DMS153 (cell line): ENCODE measurements at regions not wholly inside any gene's neighbourhood (a gene's known extent, or its start where the extent isn't known, plus 50 kb on each side); places are given as distances from the start of the nearest gene placed in this dataset.
"Not testable (repeated sequence)": the region's sequence is repeated elsewhere in the genome, so short reads cannot be mapped to it uniquely, and the experiment has no call there.

Source experiments
- DNase-seq: peaks from one replicate; lab custom pipeline; 2025; lab: John Stamatoyannopoulos, UW

- DNase-seq = no peak
Observed at GRCh38 chr5:35561396-35561795, 56.3 kb upstream of the SPEF2 start.

DNA sequence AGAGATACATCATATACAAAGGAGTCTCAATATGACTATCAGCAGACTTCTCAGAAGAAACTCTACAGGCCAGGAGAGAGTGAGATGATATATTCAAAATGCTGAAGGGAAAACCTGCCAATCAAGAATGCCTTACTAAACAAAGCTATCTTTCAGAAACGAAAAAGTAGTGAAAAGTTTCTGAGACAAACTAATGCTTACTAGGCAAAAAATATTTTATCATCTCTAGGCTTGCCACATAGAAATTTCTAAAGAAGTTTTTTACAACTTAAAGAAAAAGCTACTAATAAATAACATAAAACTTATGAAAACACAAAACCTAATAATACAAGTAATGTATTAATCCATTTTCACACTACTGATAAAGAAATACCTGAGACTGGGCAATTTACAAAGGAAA is 59.9 kb upstream of the SPEF2 start:
- DNase-seq = no peak

DNA sequence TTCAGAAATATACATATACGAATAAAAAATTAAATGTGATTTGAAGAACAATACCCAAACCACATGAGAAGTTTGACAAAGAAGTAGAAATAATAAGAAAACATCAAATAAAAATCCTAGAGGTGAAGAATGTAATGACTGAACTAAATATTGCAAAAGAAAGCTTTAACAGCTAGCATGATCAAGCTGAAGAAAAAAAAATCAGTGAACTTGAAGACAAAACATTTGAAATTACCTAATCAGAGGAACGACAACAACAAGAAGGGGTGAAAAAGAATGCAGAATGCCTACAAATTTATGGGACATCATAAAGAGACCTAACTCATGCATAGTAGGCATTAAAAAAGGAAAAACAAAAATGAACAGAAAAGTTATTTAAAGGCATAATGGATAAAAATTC is 60.5 kb upstream of the SPEF2 start:
- DNase-seq = no peak

DNA sequence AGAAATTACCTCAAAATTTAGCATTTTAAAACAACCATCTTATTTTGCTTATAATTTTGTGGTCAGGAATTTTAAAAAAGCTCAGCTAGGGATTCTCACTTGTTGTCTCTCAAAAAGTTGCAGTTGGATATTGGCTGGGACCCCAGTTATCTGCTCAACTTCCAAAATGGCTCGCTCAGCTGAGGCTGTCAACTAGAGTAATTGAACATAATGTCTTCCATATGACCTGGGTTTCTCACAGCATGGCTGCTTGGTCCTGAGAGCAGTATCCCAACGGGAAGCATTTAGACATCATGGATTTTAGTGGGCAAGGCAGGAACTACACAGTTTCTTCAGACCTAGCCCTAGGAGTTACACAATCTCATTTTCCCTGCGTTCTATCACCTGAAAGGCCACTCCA is 63.6 kb upstream of the SPEF2 start:
- DNase-seq = no peak

DNA sequence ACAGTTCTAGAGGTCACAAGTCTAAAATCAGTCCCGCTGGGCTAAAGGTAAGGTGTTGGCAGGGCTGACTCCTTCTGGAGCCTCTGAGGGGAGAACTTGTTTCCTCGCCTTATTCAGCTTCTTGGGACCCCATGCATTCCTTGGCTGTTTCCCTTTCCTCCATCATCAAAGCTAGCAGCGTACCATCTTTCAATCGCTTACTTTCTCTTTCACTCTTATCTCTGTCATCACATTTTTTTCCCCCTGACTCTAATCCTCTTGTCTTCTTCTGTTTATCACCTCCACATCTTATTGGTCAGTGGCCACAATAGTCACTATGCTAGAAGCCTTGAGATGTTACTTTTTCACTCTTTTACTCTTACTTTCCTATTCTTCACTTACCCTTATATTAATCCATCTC is 72.5 kb upstream of the SPEF2 start:
- DNase-seq = no peak

DNA sequence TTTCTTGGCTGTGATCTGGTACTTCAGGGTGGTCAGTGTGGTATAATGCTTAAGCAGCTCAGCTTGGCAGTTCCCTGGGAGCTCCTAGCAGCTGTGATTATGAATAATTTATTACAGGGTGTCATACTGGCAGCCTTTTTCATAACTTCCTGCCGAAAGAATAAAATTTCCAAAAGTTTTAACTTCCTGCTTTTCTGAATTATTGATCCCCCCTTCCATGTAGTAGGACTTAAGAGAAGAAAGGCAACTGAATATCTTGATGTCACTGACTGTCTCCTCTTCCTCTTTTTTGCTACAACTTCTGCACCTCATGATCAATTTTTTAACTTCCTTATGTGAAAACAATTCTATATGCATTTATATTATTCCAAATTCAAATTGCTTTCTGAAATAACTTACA is 74.3 kb upstream of the SPEF2 start:
- DNase-seq = no peak

DNA sequence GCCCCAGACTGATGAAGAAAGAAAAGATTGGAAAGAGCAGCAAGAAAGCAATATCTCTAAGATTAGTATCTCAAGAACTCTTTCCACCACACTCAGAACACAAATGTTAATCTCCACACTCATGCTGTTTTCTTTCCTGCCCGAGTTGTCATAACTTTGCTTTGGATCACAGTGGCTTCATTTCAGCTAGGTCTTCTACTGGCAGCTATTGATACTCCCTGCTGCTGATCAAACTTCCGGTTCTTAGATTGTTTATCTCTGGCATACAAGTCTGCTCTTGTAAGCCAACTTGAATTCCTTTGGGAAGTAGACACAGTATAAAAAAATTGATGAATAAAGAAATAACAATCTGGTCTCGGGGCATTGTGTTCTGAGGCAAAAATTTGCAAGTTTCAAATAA is 77.7 kb upstream of the SPEF2 start:
- DNase-seq = no peak

GRCh38 chr5:35538198-35538931 is 79.3 kb upstream of the SPEF2 start:
- DNase-seq = no peak

DNA sequence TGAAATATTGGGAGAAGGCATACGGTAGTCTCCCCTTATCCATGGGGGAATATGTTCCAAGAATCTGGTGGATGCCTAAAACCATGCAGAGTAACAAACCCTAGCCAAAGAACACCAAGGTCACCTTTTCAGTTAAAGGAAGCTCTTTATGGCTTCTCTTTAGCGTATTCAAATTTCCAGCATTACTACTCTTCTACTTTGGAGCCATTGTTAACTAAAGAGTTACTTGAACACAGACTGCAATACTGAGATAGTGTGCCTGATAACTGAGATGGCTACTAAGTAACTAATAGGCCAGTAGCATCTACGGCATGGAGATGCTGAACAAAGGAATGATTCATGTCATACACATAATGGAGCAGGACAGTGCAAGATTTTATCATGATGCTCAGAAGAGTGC is 84.5 kb upstream of the SPEF2 start:
- DNase-seq = no peak

DNA sequence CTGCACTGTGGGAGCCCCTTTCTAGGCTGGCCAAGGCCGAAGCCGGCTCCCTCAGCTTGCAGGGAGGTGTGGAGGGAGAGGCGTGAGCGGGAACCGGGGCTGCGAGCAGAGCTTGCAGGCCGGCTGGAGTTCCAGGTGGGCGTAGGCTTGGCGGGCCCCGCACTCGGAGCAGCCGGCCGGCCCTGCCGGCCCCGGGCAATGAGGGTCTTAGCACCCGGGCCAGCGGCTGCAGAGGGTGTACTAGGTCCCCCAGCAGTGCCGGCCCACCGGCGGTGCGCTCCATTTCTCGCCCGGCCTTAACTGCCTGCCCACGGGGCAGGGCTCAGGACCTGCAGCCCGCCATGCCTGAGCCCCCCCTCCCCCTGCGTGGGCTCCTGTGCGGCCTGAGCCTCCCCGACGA is 86.1 kb upstream of the SPEF2 start:
- DNase-seq = not testable (repeated sequence)

GRCh38 chr5:35518104-35518503 is 99.6 kb upstream of the SPEF2 start:
- no peak for DNase-seq

DNA sequence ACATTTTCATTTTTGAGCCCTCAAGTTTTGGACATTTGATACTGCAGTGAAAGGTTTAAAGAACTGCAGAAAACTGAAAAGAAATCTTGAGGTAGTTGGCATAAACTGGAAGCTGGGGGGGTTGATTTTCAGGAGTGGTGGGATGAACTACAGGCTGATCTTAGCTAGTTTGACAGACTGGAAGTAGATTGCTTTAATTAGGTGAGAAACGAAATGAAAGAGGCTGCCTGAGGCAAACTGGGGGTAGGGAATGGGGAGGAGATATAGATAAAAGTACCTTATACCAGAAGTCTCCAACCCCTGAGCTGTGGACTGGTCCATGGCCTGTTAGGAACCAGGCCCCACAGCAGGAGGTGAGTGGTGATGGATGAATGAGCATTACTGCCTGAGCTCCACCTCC is 101.4 kb upstream of the SPEF2 start:
- DNase-seq = no peak

DNA sequence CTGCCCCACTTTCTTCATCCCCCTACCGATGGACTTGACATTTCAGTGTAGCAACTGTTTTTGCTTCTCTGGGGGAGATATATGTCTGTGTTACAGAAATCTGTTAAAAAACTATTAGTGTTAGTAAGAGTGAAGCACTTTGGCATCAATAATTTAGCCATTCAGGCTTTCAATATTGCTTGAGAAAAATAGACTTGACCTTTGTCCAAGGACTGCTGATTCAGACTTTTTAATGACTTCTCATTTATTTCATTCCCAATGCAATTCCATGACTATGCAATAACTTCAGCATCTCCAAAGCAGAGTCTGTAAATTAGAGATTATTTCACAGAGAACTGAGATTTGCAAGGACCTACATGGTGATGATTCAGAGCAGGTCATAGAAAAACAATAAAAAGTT is 104.1 kb upstream of the SPEF2 start:
- no peak for DNase-seq

GRCh38 chr5:35502206-35502605 is 115.5 kb upstream of the SPEF2 start:
- no peak for DNase-seq

DNA sequence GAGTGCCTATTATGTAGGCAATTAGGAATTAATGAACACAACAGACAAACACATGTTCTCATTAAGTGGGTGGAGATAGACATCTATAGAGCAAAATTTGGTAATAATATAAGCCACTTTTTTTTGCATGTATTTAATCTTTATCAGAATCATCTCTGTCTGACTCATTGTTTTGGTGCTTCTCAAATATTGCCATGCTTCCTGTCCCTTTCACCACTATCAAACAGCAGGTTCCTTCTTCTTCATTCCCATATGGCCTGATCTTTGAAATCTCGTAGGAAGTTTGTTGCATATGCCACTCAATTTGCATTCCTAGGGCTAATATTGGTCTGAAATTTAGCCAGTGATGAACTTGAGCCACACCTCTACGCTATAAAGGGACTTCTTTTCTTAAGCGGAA is 128.9 kb upstream of the SPEF2 start:
- DNase-seq = no peak

GRCh38 chr5:35488055-35488454 is 129.6 kb upstream of the SPEF2 start:
- no peak for DNase-seq

DNA sequence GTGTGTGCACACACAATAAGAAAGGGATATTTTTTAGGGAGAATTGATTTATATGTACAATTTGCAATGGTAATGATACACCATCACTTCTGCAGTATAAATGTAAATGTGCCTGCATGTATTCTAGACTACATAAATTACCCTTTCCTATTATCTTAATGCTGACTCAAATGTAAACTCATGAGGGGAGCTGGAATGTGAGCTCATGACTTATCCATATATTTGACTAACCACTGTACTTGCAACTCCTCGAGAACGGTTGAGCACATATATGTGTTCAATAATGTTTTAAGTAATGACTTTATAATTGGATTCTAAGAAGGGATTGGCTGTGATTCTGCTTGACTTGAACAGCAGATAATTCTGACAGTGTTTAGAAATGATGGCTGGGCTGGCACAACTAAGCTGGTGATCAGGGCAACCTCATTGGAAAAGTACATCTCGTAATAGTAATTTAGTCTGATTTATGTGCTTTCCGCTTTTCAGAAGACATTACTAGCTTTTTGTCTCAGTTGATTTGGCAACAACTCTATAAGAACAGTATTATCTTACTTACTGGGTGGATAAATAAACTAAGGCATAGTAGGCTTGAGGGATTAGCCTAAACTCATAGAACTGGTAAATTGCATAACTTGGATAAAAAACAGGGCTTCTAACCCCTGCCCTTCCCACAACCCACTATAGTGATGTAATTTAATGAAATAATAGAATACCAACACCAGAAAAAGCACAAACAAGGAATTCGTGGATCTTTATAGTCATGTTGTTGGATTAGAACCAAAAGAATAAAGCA is 130.2 kb upstream of the SPEF2 start:
- no peak for DNase-seq

DNA sequence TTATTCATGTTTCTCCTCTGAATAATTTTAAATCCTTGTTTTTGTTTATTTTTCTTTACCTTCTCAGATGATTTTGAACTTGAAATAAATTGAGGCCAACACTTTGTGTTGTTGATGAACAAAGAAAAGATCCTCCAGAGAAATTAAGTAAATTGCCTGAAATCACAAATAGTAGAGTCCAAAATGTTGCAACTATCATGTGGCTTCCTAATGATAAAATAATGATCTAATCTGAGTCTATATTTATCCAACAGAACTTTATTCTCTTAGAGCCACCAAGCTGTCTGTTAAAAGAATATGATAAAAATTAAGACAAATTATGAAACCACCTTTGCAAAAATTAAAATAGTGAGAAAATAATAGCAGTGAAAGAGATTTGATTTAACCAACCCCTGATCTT is 132.2 kb upstream of the SPEF2 start:
- DNase-seq = no peak

GRCh38 chr5:35484241-35484640 is 133.4 kb upstream of the SPEF2 start:
- DNase-seq = no peak

DNA sequence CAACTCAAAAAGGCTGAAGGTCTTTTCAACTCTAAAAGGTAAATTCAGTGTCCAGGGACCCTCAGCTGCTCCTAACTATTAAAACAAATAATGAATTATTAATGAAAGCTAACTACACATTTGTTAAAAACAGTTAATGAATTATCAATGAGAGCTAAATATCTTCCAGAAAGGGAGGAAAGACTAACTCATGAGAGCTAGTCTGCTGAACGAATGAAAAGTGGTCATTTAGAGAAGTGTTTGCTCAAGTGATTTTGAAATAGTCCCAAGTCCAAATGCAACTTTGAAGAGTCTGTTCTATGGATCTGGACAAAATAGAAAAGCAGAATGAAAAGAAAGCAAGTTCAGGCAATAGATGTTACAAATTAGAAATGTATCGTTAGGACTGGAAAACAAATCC is 133.9 kb upstream of the SPEF2 start:
- no peak for DNase-seq

DNA sequence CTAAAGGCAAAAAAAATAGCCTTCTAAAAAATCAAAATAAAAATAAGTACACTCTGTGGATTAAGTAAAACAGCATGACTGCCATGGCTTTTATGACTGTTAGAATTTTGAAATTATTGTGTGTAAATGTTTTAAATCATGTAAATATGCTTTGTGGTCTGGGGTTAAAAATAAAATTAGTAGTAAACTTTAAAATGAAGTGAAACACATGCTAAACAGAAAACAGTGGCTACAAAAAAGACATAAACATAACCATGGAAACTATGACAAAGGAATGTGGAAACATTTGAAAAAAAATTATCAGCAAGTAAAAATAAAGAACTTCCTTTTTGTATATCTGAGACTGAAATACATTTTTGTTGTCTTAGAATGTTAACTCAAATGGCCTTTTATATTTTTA is 134.5 kb upstream of the SPEF2 start:
- DNase-seq = no peak

GRCh38 chr5:35482167-35482755 is 135.4 kb upstream of the SPEF2 start:
- DNase-seq = no peak
